ENCODE measurements at regions not wholly inside any gene's neighbourhood (a gene's known extent, or its start where the extent isn't known, plus 50 kb on each side); places are given as distances from the start of the nearest gene placed in this dataset.

- TF ChIP-seq, protein P1, sequence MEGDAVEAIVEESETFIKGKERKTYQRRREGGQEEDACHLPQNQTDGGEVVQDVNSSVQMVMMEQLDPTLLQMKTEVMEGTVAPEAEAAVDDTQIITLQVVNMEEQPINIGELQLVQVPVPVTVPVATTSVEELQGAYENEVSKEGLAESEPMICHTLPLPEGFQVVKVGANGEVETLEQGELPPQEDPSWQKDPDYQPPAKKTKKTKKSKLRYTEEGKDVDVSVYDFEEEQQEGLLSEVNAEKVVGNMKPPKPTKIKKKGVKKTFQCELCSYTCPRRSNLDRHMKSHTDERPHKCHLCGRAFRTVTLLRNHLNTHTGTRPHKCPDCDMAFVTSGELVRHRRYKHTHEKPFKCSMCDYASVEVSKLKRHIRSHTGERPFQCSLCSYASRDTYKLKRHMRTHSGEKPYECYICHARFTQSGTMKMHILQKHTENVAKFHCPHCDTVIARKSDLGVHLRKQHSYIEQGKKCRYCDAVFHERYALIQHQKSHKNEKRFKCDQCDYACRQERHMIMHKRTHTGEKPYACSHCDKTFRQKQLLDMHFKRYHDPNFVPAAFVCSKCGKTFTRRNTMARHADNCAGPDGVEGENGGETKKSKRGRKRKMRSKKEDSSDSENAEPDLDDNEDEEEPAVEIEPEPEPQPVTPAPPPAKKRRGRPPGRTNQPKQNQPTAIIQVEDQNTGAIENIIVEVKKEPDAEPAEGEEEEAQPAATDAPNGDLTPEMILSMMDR (IDR thresholded peaks at IDR 0.05; ENCODE audit: poor library complexity): no peak
- TF ChIP-seq EZH2phosphoT487 (IDR thresholded peaks at IDR 0.05; ENCODE audit: low read depth, severe bottlenecking, unreplicated experiment): no peak
Measured at GRCh38 chr18:47635416-47635815, 295.0 kb downstream of the SMAD2 start.

Data from hepatocyte (in vitro differentiated cells).